Fibroblast of skin of left quadriceps (primary cell): ENCODE measurements at regions not wholly inside any gene's neighbourhood (a gene's known extent, or its start where the extent isn't known, plus 50 kb on each side); places are given as distances from the start of the nearest gene placed in this dataset.
A peak's percentile ranks its signal among the peaks of the same experiment; 100 is the strongest.

Source experiments
- DNase-seq, 2 experiments: peaks; one replicate each; pipeline ENCODE4 v3.0.0-alpha.2; 2013; ENCODE audit warnings: low read depth in 2 of 2

- DNase-seq, result no peak
Observed at GRCh38 chr2:120785228-120785966, 49.7 kb downstream of the GLI2 start.

- no peak for DNase-seq
Observed at GRCh38 chr2:120786038-120786960, 50.6 kb downstream of the GLI2 start.

DNA sequence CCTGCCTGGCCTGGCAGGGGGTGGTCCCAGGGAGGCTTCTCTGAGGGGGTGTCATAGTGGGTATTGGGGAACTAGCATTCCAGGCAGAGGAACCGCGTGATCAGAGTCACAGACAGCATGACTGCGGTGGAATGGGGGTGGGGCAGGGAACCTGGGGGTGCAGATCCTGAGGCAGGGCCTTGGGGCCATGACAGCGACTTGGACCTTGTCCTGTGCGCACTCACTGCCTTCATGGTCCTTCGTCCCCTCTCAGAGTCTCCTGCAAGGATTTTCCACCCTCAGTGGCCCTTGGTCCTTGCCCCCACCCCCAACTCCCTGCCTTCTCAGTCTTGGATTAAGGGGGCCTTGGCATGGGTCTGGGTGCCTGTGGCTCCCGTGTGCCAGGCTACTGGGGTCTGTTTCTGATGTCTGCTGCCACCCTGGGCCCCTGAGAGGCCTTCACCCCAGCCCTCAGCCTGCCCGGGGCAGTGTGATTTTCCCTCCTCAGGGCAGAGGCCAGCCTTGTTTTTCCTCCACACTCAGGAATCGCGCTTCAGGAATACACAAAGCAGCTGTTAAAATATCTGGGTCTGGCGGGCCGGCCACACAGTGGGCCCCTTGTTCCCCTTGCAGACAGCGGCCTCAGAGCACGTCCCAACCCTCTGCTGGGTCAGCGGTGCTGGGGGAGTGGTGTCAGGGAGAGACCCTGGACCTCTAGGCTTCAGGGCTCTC lies 51.6 kb downstream of the GLI2 start:
- DNase-seq, result no peak

DNA sequence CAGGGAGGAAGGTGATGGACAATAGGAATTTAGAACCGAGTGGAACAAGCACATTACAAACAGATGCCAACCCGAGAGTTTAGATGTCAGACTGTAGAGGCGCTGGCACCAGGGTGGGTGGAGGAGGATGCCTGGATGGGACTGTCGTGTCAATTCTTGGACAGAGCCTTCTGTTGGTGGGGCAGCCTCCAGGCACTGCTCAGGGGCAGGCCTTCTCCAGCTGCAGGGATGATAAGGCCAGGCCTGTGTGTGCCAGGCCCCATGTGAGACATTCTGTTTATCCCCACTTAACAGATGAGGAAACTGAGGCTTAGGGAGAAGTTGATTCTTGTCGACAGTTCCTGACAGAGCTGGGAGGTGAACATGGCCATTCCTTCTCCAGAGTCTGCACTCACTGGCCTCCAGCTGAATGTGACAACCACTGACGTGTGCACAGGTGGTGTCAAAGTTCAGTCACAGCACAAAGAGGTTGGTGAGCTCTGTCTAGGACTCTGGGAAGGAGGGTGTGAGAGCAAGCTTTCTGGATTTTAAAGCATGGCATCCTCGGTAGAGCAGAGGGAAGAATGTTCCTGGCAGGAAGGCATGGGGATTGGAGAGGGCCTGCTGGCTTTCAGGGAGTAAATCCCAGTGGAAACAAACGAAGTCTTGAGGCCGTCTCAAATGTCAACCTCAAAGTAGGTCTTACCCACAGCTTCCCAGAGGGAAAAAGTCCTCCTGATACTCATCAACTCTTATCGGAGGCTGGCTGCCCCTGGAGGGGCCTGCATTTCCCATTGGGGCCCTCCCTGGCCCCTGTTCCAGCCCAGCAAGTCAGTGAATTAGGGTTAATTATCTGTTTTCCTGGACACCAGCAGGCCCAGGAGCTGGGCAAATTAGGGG lies 52.4 kb downstream of the GLI2 start:
- no peak for DNase-seq

DNA sequence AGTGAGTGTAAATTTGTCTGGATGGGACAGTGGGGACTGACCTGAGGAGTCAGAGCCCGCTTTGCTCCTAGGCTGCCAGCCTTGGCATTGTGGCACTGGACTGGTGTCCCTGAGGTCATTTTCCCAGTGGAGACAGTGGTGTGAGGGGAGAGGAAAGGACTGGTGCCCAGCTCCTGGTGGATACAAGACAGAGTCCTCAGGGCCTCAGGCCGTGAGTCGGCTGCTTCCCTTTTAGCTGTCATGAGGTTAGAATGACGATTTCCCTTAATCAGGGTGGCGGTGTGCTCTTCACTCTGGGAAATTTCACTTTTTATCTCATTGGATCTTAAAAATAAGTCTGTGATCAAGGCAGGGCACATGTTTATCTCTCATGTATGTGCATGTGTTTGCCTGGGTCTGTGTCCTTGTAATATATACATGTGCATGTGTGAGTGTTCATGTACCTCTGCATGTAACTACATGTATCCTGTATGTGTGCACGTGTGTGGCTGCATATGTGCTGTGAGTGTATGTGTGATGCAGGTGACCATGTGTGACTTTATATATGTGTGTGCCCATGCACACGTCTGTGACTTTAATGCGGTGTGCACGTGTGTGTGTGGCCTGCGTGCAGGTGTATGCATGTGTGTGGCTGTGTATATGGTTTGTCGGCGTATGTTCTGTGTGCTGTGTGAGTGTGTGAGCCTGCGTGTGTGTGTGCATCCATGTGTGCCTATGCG lies 55.7 kb downstream of the GLI2 start:
- DNase-seq, result no peak

DNA sequence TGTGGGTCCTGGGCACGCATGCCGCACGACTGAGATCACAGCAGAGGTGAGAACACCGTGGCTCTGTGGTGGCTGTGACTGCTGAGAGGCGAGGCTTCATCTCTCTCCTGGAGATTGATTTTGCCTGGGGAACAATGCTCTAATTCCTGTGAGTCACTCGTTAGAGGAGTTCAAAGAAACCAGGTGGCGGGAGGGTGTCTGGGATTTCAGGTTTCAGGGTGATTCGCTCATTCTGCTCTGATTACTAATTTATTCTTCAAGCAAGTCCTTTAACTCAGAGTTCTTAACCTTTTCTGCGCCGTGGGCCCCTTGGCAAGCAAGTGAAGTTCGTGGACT lies 56.3 kb downstream of the GLI2 start:
- DNase-seq, result no peak

DNA sequence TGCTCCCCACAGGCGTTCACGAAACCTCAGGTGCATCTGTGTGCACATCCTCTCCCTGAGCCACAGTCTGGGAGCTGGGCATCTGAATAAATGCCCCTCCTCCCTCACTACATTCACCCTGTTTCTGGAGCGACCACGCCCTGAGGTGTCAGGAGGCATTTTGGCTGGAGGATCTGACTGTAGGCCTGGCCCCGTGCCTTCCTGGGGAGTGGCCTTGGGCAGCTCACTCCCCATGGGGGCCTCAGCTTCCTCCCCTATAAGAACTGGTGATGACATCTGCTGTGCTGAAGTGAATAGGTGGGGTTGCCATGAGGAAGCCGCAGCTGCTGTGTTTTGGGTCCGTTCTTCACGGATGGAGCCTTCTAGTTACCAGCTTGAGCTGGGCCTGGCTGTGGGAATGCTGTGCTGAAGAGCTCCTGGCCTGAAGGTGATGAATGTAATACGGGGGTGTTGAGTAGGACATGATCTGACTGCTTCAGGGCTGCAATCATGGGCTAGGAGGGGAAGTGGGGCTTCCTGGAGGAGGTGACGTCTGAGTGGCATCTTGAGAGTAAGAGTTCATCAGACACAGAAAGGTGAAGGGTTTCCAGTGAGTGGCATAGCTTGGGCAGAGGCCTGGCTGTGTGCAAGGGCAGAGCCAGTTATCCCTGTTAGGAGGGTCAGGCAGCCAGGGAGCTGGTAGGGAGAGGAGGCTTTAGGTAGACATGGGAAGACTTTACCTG lies 58.2 kb downstream of the GLI2 start:
- no peak for DNase-seq

GRCh38 chr2:120794716-120795115 lies 59.0 kb downstream of the GLI2 start:
- peak; percentile 61 to 64 for DNase-seq

GRCh38 chr2:120796094-120796493 lies 60.4 kb downstream of the GLI2 start:
- DNase-seq, result no peak

DNA sequence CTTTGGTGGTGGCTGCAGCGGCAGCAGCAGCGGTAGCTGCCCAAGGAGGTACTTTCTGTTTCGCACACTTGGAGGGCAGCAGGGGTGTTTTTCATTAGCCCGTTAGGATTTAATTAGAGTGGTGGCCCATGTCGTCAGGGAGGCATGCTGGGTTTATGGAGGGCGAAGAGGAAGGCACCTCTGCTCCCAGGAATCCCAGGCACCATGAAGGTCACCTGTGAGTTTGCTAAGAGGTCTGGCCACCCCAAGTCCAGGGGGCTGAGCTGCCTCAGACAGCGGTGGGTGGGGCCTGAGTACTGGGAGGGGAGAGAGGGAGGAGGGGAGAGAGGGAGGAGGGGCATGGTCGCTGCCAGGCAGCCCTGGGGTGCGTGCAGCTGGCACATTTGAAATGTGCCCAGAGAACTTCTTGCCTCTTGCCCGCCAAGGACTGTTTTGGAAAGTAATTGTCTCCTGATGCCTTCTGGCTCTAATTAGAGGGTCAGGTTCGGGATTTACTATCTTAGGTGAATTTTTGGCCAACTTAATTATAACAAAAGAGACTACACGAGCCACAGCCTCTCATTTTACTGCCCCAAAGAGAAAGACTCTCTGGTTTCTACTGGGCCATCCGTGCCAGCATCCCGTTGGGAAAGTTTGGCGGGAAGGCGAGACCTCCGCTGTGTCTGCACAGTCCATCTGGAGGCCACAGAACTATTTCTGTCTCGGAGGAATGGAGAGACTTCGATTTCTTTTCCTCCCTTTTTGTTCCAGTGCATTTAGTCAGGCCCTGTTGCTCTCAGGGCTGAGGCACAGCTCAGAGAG lies 62.0 kb downstream of the GLI2 start:
- DNase-seq, result no peak

DNA sequence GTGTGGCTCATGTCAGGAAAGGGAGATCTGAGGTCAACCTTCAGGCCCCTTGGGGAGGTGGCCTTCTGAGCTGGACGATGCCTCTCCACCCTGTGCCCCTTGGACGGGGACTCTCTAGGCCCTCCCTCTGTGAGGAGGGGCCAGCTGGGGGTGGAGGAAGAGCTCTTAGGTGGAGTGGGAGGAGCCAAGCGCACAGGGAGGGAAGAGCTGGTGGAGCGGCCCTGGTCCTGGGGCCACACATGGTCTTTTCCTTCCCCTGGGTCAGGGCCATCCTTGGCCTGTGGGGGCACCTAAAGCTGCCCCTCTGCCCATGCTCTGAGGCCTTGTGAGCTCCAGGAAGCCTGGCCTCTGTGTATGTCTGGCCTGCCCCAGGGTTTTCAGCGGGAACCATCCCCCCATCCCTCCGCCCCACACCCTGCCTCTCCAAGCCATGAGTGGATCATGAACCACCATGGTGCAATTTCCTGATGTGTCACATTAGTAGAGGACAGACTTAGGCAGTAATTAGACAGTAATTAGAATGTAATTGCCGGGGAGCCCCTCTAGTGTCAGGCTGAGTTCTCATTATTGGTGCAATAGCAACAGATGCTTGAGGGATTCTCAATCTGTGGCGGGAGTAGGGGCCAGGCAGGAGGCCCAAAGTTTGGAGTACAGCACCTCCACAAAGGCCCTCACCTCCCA lies 63.0 kb downstream of the GLI2 start:
- DNase-seq, result no peak

GRCh38 chr2:120802158-120802557 lies 66.5 kb downstream of the GLI2 start:
- no peak for DNase-seq

- no peak for DNase-seq
Observed at GRCh38 chr2:120802867-120803484, 67.3 kb downstream of the GLI2 start.

GRCh38 chr2:120803764-120804335 lies 68.2 kb downstream of the GLI2 start:
- DNase-seq, result no peak

DNA sequence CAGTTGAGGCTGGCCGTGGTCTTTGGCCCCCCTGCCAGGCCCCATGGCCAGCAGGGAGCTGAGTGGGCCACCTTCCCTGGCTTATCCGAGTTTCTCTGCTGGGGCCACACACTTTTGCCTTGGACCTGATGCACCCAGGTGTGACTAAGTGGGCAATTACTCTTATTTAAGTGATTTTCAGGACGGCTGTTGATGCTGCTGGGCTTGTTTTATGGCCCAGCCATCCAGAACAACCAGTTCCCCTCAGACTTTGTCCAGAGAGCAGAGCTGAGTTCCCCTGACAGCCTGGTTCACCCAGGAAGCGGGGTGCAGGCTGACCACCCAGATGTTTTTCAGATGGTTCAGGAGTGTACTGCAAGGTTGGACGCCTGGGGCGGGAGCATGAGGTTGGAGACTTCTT lies 68.8 kb downstream of the GLI2 start:
- no peak for DNase-seq

DNA sequence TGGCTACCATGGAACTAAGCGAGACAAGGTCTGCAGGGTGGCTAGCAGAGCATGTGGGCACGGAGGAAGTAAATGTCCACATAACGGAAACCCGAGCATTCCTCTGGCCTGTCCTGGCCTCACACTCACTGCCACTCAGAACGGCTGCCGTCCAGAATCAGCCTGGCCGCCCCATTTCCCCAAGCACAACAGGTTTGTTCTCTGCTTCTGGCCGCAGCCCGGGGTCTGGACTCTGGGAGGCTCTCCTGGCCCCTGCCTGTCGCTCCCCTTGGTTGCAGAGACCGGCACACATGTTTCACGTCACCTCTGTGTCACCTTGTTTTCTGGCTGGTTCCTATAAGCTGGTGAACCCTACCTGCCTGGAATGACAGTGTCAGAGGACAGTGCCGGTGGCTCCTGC lies 69.3 kb downstream of the GLI2 start:
- no peak for DNase-seq

GRCh38 chr2:120805602-120806001 lies 69.9 kb downstream of the GLI2 start:
- no peak for DNase-seq

DNA sequence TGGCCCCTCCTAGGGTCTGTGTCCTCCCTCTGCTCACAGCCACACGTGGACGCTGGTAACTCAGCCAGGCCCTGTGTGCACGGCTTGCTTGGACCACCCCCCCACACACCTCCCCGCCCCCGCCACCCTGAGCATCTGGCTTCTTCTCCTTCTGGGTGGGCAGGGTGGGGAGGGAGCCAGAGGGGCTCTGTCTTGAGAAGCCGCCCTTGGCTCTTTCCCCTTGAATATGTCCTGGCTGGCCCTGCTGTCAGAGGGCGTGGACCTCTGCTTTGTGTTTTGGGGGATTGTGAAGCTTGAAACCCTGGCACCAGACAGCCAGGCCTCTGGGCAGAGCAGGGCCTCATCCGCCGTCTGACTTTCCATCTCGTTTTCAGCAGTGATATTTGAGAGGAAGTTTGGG lies 72.1 kb downstream of the GLI2 start:
- no peak for DNase-seq
